Right cardiac atrium (tissue), 5 donors: ENCODE measurements at regions not wholly inside any gene's neighbourhood (a gene's known extent, or its start where the extent isn't known, plus 50 kb on each side); places are given as distances from the start of the nearest gene placed in this dataset.

Experiments used
- ATAC-seq, 2 donors: fragments of 200-7000 bp; cut with Tn5 transposase; one replicate each; pipeline versions ENCODE4 v1.8.0 to v1.9.1; 2020; ENCODE audit warnings: moderate library complexity in 2 of 2, mild to moderate bottlenecking in 1 of 2
- DNase-seq, 3 donors: peaks; one replicate each; pipeline ENCODE4 v3.0.0-alpha.2; 2020
- H3K27ac ChIP-seq: one replicate; pipeline ENCODE4 v1.5.1; 2013; ENCODE audit warnings: mild to moderate bottlenecking, low read length, control low read depth, moderate library complexity
- H3K27me3 ChIP-seq: one replicate; pipeline ENCODE4 v1.6.1; 2013; ENCODE audit not compliant: control insufficient read depth, insufficient read depth
- H3K4me1 ChIP-seq: one replicate; pipeline ENCODE4 v1.6.1; 2013; ENCODE audit warnings: low read length; ENCODE audit not compliant: control insufficient read depth, insufficient read depth
- H3K4me3 ChIP-seq: one replicate; pipeline ENCODE4 v1.5.1; 2013; ENCODE audit warnings: low read length, control low read depth
- H3K9me3 ChIP-seq: one replicate; pipeline ENCODE4 v1.6.1; 2013; ENCODE audit warnings: low read length; ENCODE audit not compliant: control insufficient read depth
- WGBS: extraction: QIAGEN DNeasy Blood & Tissue Kit; methylation state at CpG from one replicate; pipeline ENCODE4 v1.1.7; 2013; 5-methylcytosine and 5-hydroxymethylcytosine counted together
- intact Hi-C, 4 donors: fragments of 100-400 bp; cut with DNase I; formaldehyde crosslinking; loops; one replicate each; pipeline versions ENCODE4 v1.11.0 to v1.14.0; 2022 to 2023
- donor health status: healthy with polysubstance abuse.
- donor health status: DM: no; HTN: yes; CAD: no.
- donor health status: DM: no; HTN: no; CAD: no.
- donor health status: DM: no; HTN: yes; CAD: no; lungs with severe emphysema.
- donor health status: DM: yes; HTN: yes; CAD: no.

DNA sequence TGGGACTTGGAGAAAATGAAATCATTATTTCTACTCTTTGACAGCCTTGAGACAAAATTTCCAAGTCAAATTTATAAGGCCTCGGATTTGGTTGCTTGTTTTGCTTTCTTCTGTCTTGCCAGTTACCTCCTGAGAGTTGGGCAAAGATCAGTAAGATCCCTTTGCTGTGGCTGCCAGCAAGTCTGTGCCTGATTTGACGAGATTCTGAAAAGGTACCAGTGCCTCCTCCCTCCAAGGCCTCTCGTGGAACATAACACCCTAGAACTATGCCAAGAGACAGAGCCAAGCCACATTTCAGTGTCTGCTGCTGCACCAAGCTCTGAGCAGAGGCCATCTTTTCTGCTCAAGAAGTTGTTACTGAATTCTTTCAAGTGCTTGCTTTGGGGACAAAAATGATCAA is 61.0 kb downstream of the GTPBP8 start:
- H3K4me3 ChIP-seq = no peak overlapping the region
- 49% methylated on average over 3 of the region's 3 CpGs for WGBS

GRCh38 chr3:113053169-113053568 is 62.4 kb downstream of the GTPBP8 start:
- H3K4me1 ChIP-seq = peaks cover 3% of the 10 kb centered on the region
- H3K27me3 ChIP-seq = no peaks in the 10 kb centered on the region
- no peaks in the 10 kb centered on the region for H3K9me3 ChIP-seq
- DNase-seq (no peak), ATAC-seq (peak in 1 of 2 donors; percentile 80)
- no peak overlapping the region for H3K4me3 ChIP-seq
- intact Hi-C loops = loop anchor here in 3 of 4 donors (5.0 to 10.0 kb wide), 2 partner anchors 232 to 234 kb away; no protein-coding TSS in a partner anchor
- H3K27ac ChIP-seq = no peak overlapping the region
- 74% methylated on average over 3 of the region's 3 CpGs for WGBS

More for the DNA sequence above, 61.0 kb downstream of the GTPBP8 start:
- peaks cover 3% of the 10 kb centered on the region for H3K4me1 ChIP-seq
- H3K27me3 ChIP-seq = no peaks in the 10 kb centered on the region
- no peaks in the 10 kb centered on the region for H3K9me3 ChIP-seq
- H3K27ac ChIP-seq = no peak overlapping the region
- peak in 1 of 3 donors; percentile 33 for DNase-seq
- peak; percentile 70 to 80 for ATAC-seq
- intact Hi-C loops = loop anchor here (2.0 to 10.0 kb wide), 3 partner anchors 233 to 237 kb away; no protein-coding TSS in a partner anchor

DNA sequence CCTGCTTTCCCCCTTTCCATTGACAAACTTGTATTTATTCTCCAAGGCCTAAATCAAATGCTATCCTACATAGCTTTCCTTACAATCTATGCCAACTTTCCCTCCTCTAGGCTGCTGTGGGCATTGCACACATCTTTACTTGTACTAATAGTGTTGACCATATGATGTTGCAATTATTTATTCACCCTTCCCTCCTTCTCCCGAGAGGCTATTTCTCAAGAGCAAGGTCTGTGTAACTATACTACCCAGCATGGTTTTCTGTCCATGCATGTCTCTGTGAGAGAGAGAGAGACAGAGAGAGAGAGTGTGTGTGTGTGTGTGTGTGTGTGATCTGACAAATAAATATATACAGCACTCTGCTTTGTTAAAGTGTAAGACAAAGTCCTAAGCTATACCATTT is 63.8 kb downstream of the GTPBP8 start:
- 38% methylated on average over 1 of the region's 1 CpG for WGBS
- Histone ChIP-seq H3K4me3 (no peak overlapping the region), H3K27ac (no peak overlapping the region), H3K27me3 (no peaks in the 10 kb centered on the region), H3K4me1 (peaks cover 3% of the 10 kb centered on the region), H3K9me3 (no peaks in the 10 kb centered on the region)
- DNase-seq (no peak), ATAC-seq (no peak)
- intact Hi-C loops = loop anchor here in 3 of 4 donors (5.0 to 10.0 kb wide), 2 partner anchors 230 to 233 kb away; no protein-coding TSS in a partner anchor

DNA sequence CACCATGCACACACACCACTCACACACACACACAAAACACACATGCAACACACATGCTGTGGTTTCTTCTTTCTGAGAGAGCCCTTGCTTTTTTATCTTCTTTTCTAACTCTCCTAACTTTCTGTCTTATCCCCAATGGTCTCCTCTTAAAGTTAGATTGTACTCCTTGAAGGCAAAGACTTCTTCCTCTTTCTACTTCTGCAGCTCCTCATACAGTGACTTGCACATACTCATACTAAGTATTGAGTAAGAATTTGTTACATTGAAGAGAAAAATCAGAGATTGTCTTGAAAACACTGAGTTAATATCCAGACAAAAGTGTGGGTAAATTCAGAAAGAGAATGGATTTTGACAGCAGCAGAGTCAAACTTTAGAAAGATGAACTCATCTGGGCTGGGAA is 64.4 kb downstream of the GTPBP8 start:
- no peak for ATAC-seq
- peaks cover 3% of the 10 kb centered on the region for H3K4me1 ChIP-seq
- intact Hi-C loops = loop anchor here in 1 of 4 donors (10.0 kb wide), 1 partner anchor 230 kb away; no protein-coding TSS in a partner anchor
- H3K4me3 ChIP-seq = no peak overlapping the region
- H3K27ac ChIP-seq = no peak overlapping the region
- H3K9me3 ChIP-seq = no peaks in the 10 kb centered on the region
- no peak for DNase-seq
- no peaks in the 10 kb centered on the region for H3K27me3 ChIP-seq

- 75% methylated on average over 5 of the region's 5 CpGs for WGBS
- ATAC-seq = no peak
- intact Hi-C loops = loop anchor here in 1 of 4 donors (10.0 kb wide), 1 partner anchor 229 kb away; no protein-coding TSS in a partner anchor
Observed at GRCh38 chr3:113055961-113056360, 65.2 kb downstream of the GTPBP8 start.

DNA sequence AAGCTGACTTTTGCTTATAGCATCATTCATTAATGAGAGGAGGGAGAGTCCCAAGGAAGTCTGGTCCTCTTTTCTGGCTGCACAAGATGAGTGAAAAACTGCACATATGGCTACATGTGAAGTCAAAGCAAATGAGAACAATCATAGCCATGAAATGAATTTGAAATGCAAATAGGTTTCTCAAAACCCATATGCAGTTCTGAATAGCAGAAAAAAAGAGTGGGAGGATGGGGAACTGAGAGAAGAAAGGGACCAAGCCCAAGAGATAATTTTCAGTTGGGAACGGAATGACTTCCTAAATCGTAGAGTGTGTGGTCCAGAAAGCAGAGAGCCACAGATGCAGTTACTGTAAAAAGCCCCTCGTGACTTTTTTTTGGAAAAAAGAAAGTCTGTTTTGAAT is 66.3 kb downstream of the GTPBP8 start:
- Histone ChIP-seq H3K9me3 (no peaks in the 10 kb centered on the region), H3K4me1 (no peaks in the 10 kb centered on the region), H3K4me3 (no peak overlapping the region), H3K27me3 (no peaks in the 10 kb centered on the region), H3K27ac (no peak overlapping the region)
- DNase-seq (no peak), ATAC-seq (no peak)
- intact Hi-C loops = loop anchor here in 1 of 4 donors (10.0 kb wide), 1 partner anchor 228 kb away; no protein-coding TSS in a partner anchor
- WGBS = 54% methylated on average over 3 of the region's 3 CpGs

More at GRCh38 chr3:113055961-113056360, 65.2 kb downstream of the GTPBP8 start:
- Histone ChIP-seq H3K27ac (no peak overlapping the region), H3K27me3 (no peaks in the 10 kb centered on the region), H3K4me3 (no peak overlapping the region), H3K4me1 (peaks cover 3% of the 10 kb centered on the region), H3K9me3 (no peaks in the 10 kb centered on the region)
- no peak for DNase-seq

DNA sequence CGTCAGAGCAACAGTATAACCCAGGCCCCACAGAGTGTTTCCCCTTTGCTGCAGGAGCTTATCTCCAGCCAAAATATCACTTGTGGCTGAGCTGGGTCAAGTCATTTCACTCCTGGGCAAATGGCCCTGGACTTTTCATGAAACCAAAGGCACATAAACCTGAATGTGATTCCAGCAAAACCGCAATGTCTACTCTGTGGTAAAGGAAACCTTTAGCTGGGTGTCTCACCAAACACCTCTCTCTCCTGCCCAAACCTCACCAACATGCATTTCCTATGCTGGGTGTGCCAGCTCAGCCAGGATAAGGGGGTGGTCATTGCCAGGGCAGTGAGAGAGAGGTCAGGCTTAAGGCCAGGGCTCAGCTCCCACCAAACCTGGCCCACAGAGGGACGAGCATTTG is 67.4 kb downstream of the GTPBP8 start:
- Histone ChIP-seq H3K27ac (no peak overlapping the region), H3K27me3 (no peaks in the 10 kb centered on the region), H3K9me3 (no peaks in the 10 kb centered on the region), H3K4me3 (no peak overlapping the region), H3K4me1 (no peaks in the 10 kb centered on the region)
- ATAC-seq = no peak
- intact Hi-C loops = loop anchor here in 1 of 4 donors (10.0 kb wide), 1 partner anchor 227 kb away; no protein-coding TSS in a partner anchor
- no peak for DNase-seq
- 93% methylated on average over 3 of the region's 3 CpGs for WGBS

- Histone ChIP-seq H3K4me3 (no peak overlapping the region), H3K27ac (no peak overlapping the region), H3K27me3 (no peaks in the 10 kb centered on the region), H3K4me1 (no peaks in the 10 kb centered on the region), H3K9me3 (no peaks in the 10 kb centered on the region)
- no peak for ATAC-seq
- DNase-seq = no peak
- intact Hi-C loops = no loop called here
Observed at GRCh38 chr3:113062705-113063104, 71.9 kb downstream of the GTPBP8 start.

- WGBS = 79% methylated on average over 4 of the region's 4 CpGs
- H3K4me3 ChIP-seq = no peak overlapping the region
- H3K27me3 ChIP-seq = no peaks in the 10 kb centered on the region
- intact Hi-C loops = no loop called here
- no peak for ATAC-seq
- H3K27ac ChIP-seq = no peak overlapping the region
- DNase-seq = no peak
- H3K4me1 ChIP-seq = no peaks in the 10 kb centered on the region
- H3K9me3 ChIP-seq = no peaks in the 10 kb centered on the region
Observed at GRCh38 chr3:113063126-113063894, 72.5 kb downstream of the GTPBP8 start.

GRCh38 chr3:113064183-113064582 is 73.4 kb downstream of the GTPBP8 start:
- H3K4me3 ChIP-seq = no peak overlapping the region
- no peak for ATAC-seq
- intact Hi-C loops = no loop called here
- WGBS = 90% methylated on average over 1 of the region's 1 CpG
- no peak for DNase-seq
- H3K27me3 ChIP-seq = no peaks in the 10 kb centered on the region
- no peaks in the 10 kb centered on the region for H3K4me1 ChIP-seq
- H3K9me3 ChIP-seq = no peaks in the 10 kb centered on the region
- H3K27ac ChIP-seq = no peak overlapping the region

- ATAC-seq (no peak), DNase-seq (no peak)
- Histone ChIP-seq H3K27me3 (no peaks in the 10 kb centered on the region), H3K4me1 (no peaks in the 10 kb centered on the region), H3K27ac (no peak overlapping the region), H3K9me3 (no peaks in the 10 kb centered on the region), H3K4me3 (no peak overlapping the region)
- intact Hi-C loops = no loop called here
- 96% methylated on average over 3 of the region's 3 CpGs for WGBS
Observed at GRCh38 chr3:113065336-113065735, 74.6 kb downstream of the GTPBP8 start.
